H9 (cell line): ENCODE measurements at regions not wholly inside any gene's neighbourhood (a gene's known extent, or its start where the extent isn't known, plus 50 kb on each side); places are given as distances from the start of the nearest gene placed in this dataset.

Source experiments
- DNase-seq: peaks from one replicate; pipeline ENCODE4 v3.0.0-alpha.2; 2017
- H2AFZ ChIP-seq: one replicate; pipeline ENCODE4 v1.6.1; 2013; ENCODE audit warnings: mild to moderate bottlenecking, low read length, control low read depth, moderate library complexity
- H2AK5ac ChIP-seq: 2 replicates; pipeline ENCODE4 v1.6.1; 2013; ENCODE audit warnings: low read length, control low read depth, mixed read lengths; ENCODE audit not compliant: insufficient read length
- H2BK120ac ChIP-seq: one replicate; pipeline ENCODE4 v1.6.1; 2013; ENCODE audit warnings: low read depth, mild to moderate bottlenecking, low read length, control low read depth, inconsistent platforms; ENCODE audit not compliant: poor library complexity, severe bottlenecking
- H2BK12ac ChIP-seq: 2 replicates; pipeline ENCODE4 v1.6.1; 2013; ENCODE audit warnings: low read length, control low read depth, mixed read lengths, low read depth; ENCODE audit not compliant: insufficient read length
- H2BK15ac ChIP-seq: 2 replicates; pipeline ENCODE4 v1.6.1; 2013; ENCODE audit warnings: low read depth, low read length, control low read depth
- H2BK20ac ChIP-seq: one replicate; pipeline ENCODE4 v1.6.1; 2013; ENCODE audit warnings: low read depth, mild to moderate bottlenecking, low read length, control low read depth, inconsistent platforms; ENCODE audit not compliant: poor library complexity, severe bottlenecking
- H2BK5ac ChIP-seq: 2 replicates; pipeline ENCODE4 v1.6.1; 2013; ENCODE audit warnings: low read length, control low read depth, mixed read lengths; ENCODE audit not compliant: insufficient read length
- H3K14ac ChIP-seq: 2 replicates; pipeline ENCODE4 v1.6.1; 2013; ENCODE audit warnings: low read length, control low read depth; ENCODE audit not compliant: insufficient read depth
- H3K18ac ChIP-seq: 2 replicates; pipeline ENCODE4 v1.6.1; 2013; ENCODE audit warnings: low read depth, mild to moderate bottlenecking, mixed read lengths, low read length, control low read depth; ENCODE audit not compliant: insufficient read length
- H3K23ac ChIP-seq: 2 replicates; pipeline ENCODE4 v1.6.1; 2013; ENCODE audit warnings: low read length, control low read depth, mixed read lengths, low read depth; ENCODE audit not compliant: insufficient read length
- H3K23me2 ChIP-seq: 2 replicates; pipeline ENCODE4 v1.6.1; 2013; ENCODE audit warnings: low read depth, mild to moderate bottlenecking, mixed read lengths, low read length, control low read depth; ENCODE audit not compliant: insufficient read length, poor library complexity, severe bottlenecking
- H3K27ac ChIP-seq: 2 replicates; pipeline ENCODE4 v1.5.1; 2013; ENCODE audit warnings: low read length, control low read depth, mixed read lengths, low read depth; ENCODE audit not compliant: insufficient read length
- H3K27me3 ChIP-seq: 2 replicates; pipeline ENCODE4 v1.6.1; 2013; ENCODE audit warnings: low read length, control low read depth, inconsistent platforms; ENCODE audit not compliant: insufficient read depth
- H3K4ac ChIP-seq: 2 replicates; pipeline ENCODE4 v1.6.1; 2013; ENCODE audit warnings: low read depth, mild to moderate bottlenecking, control low read depth, inconsistent platforms, low read length, moderate library complexity
- H3K4me1 ChIP-seq: 2 replicates; pipeline ENCODE4 v1.6.1; 2013; ENCODE audit warnings: low read length, control low read depth, inconsistent platforms; ENCODE audit not compliant: insufficient read depth
- H3K4me2 ChIP-seq: 2 replicates; pipeline ENCODE4 v1.6.1; 2013; ENCODE audit warnings: low read length, control low read depth, mixed read lengths; ENCODE audit not compliant: insufficient read length, insufficient read depth
- H3K56ac ChIP-seq: 2 replicates; pipeline ENCODE4 v1.6.1; 2013; ENCODE audit warnings: low read depth, mild to moderate bottlenecking, mixed read lengths, low read length, control low read depth; ENCODE audit not compliant: insufficient read length
- H3K79me1 ChIP-seq: 2 replicates; pipeline ENCODE4 v1.6.1; 2013; ENCODE audit warnings: low read depth, mild to moderate bottlenecking, moderate library complexity, low read length, control low read depth, inconsistent platforms; ENCODE audit not compliant: insufficient read depth, poor library complexity, severe bottlenecking
- H3K79me2 ChIP-seq: 2 replicates; pipeline ENCODE4 v1.6.1; 2013; ENCODE audit warnings: low read length, control low read depth, inconsistent platforms; ENCODE audit not compliant: insufficient read depth
- H3K9ac ChIP-seq: 2 replicates; pipeline ENCODE4 v1.6.1; 2013; ENCODE audit warnings: low read length, control low read depth, mixed read lengths; ENCODE audit not compliant: insufficient read length; ENCODE audit errors: extremely low read depth
- H3K9me3 ChIP-seq: one replicate; pipeline ENCODE4 v1.6.1; 2013; ENCODE audit warnings: low read depth, low read length, inconsistent platforms; ENCODE audit not compliant: control insufficient read depth
- H3T11ph ChIP-seq: one replicate; pipeline ENCODE4 v1.6.1; 2013; ENCODE audit warnings: mild to moderate bottlenecking, low read length, control low read depth, inconsistent platforms
- H4K20me1 ChIP-seq: one replicate; pipeline ENCODE4 v1.6.1; 2013; ENCODE audit not compliant: control insufficient read depth, insufficient read length, insufficient read depth
- H4K5ac ChIP-seq: 2 replicates; pipeline ENCODE4 v1.6.1; 2013; ENCODE audit warnings: low read depth, mild to moderate bottlenecking, mixed read lengths, low read length, control low read depth; ENCODE audit not compliant: insufficient read length
- H4K8ac ChIP-seq: replicated peaks from 2 replicates; pipeline ENCODE4 v1.6.1; 2013; ENCODE audit warnings: low read length, control low read depth, mixed read lengths, low read depth; ENCODE audit not compliant: insufficient read length
- H4K91ac ChIP-seq: 2 replicates; pipeline ENCODE4 v1.6.1; 2013; ENCODE audit warnings: low read depth, mild to moderate bottlenecking, moderate library complexity, mixed read lengths, low read length, control low read depth; ENCODE audit not compliant: insufficient read length
- H3K27ac Mint-ChIP-seq, 3 experiments: 2 replicates in 2 of 3; 3 replicates in 1 of 3; pipeline ENCODE4 v1.8.0; 2020 to 2021; ENCODE audit warnings: mixed read lengths in 3 of 3, mild to moderate bottlenecking in 1 of 3, moderate library complexity in 1 of 3
- H3K27me3 Mint-ChIP-seq: 2 replicates; pipeline ENCODE4 v1.8.0; 2021; ENCODE audit warnings: low read depth, mild to moderate bottlenecking, moderate library complexity, mixed read lengths
- H3K36me3 Mint-ChIP-seq, 3 experiments: 2 replicates in 2 of 3; 3 replicates in 1 of 3; pipeline ENCODE4 v1.8.0; 2020 to 2021; ENCODE audit warnings: low read depth in 3 of 3, mixed read lengths in 3 of 3; ENCODE audit not compliant: insufficient read depth in 1 of 3
- H3K4me1 Mint-ChIP-seq, 2 experiments: 2 replicates each; pipeline ENCODE4 v1.8.0; 2020; ENCODE audit warnings: mixed read lengths in 2 of 2
- H3K4me3 Mint-ChIP-seq, 2 experiments: 2 replicates in 1 of 2; 3 replicates in 1 of 2; pipeline ENCODE4 v1.8.0; 2020 to 2021; ENCODE audit warnings: mild to moderate bottlenecking in 2 of 2, mixed read lengths in 2 of 2, moderate library complexity in 1 of 2
- H3K9me3 Mint-ChIP-seq, 2 experiments: 2 replicates in 1 of 2; 3 replicates in 1 of 2; pipeline ENCODE4 v1.8.0; 2020; ENCODE audit warnings: mild to moderate bottlenecking in 2 of 2, mixed read lengths in 2 of 2, moderate library complexity in 1 of 2
- CTCF ChIP-seq: fragments of 200-600 bp; sonication (generic); conservative IDR thresholded peaks from 3 replicates; pipeline ENCODE4 v1.8.0; 2021; ENCODE audit warnings: antibody characterized with exemption, mild to moderate bottlenecking
- WGBS: extraction: QIAGEN DNeasy Blood & Tissue Kit; methylation state at CpG from one replicate; pipeline ENCODE4 v1.1.7; 2013; ENCODE audit warnings: missing lambda C conversion rate, low lambda C conversion rate, mixed read lengths; ENCODE audit not compliant: insufficient read length; ENCODE audit errors: extremely low coverage; 5-methylcytosine and 5-hydroxymethylcytosine counted together

GRCh38 chr3:10563396-10563795 lies 58.0 kb upstream of the ATP2B2 start:
- Mint-ChIP-seq H3K9me3 (peaks cover 3 to 7% of the 10 kb centered on the region in 2 experiments; a peak in 2 of 5 replicates), H3K27me3 (peaks cover 62% of the 10 kb centered on the region), H3K4me3 (no peak overlapping the region), H3K27ac (no peak overlapping the region), H3K36me3 (no peaks in the 10 kb centered on the region; a peak in 2 of 7 replicates), H3K4me1 (no peaks in the 10 kb centered on the region)
- H4K5ac ChIP-seq: no peak overlapping the region
- H4K20me1 ChIP-seq: no peaks in the 10 kb centered on the region
- H3K14ac ChIP-seq: no peak overlapping the region
- no peak overlapping the region for H3K4me2 ChIP-seq
- H2AK5ac ChIP-seq: no peak overlapping the region
- no peak overlapping the region for H3K27ac ChIP-seq
- no peak overlapping the region for H2BK20ac ChIP-seq
- no peaks in the 10 kb centered on the region for H3K23me2 ChIP-seq
- H3K18ac ChIP-seq: no peak overlapping the region
- DNase-seq: no peak
- no peak overlapping the region for H4K91ac ChIP-seq
- H3K4me1 ChIP-seq: no peaks in the 10 kb centered on the region
- H2BK15ac ChIP-seq: no peak overlapping the region
- no peak overlapping the region for H3T11ph ChIP-seq
- H3K56ac ChIP-seq: no peak overlapping the region
- no peak overlapping the region for H3K9ac ChIP-seq
- no peak for TF ChIP-seq CTCF
- no peak overlapping the region for H2BK12ac ChIP-seq
- no peak overlapping the region for H2AFZ ChIP-seq
- no peak overlapping the region for H3K23ac ChIP-seq
- no peaks in the 10 kb centered on the region for H3K79me1 ChIP-seq
- no peaks in the 10 kb centered on the region for H3K79me2 ChIP-seq
- no peak overlapping the region for H3K4ac ChIP-seq
- H2BK5ac ChIP-seq: no peak overlapping the region
- WGBS: no CpG with 5 or more reads among the region's 2 CpGs
- no peaks in the 10 kb centered on the region for H3K9me3 ChIP-seq
- no peak overlapping the region for H4K8ac ChIP-seq
- H2BK120ac ChIP-seq: no peak overlapping the region
- H3K27me3 ChIP-seq: no peaks in the 10 kb centered on the region
